ENCODE measurements at regions not wholly inside any gene's neighbourhood (a gene's known extent, or its start where the extent isn't known, plus 50 kb on each side); places are given as distances from the start of the nearest gene placed in this dataset.

DNA sequence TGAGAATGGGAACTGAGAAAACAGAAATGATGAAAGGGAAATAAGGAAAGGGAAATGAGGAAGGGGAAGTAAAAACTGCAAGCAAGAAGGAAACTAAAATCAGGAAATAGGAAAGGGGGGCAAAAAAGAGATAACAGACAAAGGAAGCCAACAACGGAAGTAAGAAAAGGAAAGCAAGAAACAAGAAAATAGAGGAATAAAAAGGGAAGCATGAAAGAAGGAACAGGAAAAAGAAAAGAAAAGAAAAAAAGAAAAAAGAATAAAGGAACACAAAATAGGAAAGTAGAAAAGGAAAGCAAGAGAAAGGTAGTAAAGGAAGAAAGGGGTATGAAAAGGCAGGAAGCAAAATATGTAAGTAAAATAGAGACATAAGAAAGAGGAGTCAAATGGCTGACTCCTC is 241.2 kb upstream of the NCKAP5 start:
- FAIRE-seq (no peak), DNase-seq (no peak)
- Histone ChIP-seq H3K4me3 (ENCODE audit: low read length in 3 of 3) (no peak overlapping the region), H3K9ac (ENCODE audit: low read length in 3 of 3) (no peak overlapping the region), H3K4me1 (ENCODE audit: control insufficient read depth in 2 of 3, insufficient read depth in 2 of 3, low read depth in 1 of 3, low read length in 3 of 3) (no peaks in the 10 kb centered on the region), H3K9me3 (ENCODE audit: control insufficient read depth in 2 of 3, insufficient read depth in 1 of 3, low read length in 3 of 3) (no peaks in the 10 kb centered on the region), H3K36me3 (ENCODE audit: control insufficient read depth in 2 of 3, insufficient read depth in 3 of 3, low read length in 3 of 3) (no peaks in the 10 kb centered on the region), H3K27ac (ENCODE audit: low read depth in 2 of 2, low read length in 2 of 2) (no peak overlapping the region), H3K27me3 (ENCODE audit: control insufficient read depth, insufficient read depth, low read length) (no peaks in the 10 kb centered on the region)
- intact Hi-C loops (cut with DNase I) = no loop called here
- TF ChIP-seq, protein P1, sequence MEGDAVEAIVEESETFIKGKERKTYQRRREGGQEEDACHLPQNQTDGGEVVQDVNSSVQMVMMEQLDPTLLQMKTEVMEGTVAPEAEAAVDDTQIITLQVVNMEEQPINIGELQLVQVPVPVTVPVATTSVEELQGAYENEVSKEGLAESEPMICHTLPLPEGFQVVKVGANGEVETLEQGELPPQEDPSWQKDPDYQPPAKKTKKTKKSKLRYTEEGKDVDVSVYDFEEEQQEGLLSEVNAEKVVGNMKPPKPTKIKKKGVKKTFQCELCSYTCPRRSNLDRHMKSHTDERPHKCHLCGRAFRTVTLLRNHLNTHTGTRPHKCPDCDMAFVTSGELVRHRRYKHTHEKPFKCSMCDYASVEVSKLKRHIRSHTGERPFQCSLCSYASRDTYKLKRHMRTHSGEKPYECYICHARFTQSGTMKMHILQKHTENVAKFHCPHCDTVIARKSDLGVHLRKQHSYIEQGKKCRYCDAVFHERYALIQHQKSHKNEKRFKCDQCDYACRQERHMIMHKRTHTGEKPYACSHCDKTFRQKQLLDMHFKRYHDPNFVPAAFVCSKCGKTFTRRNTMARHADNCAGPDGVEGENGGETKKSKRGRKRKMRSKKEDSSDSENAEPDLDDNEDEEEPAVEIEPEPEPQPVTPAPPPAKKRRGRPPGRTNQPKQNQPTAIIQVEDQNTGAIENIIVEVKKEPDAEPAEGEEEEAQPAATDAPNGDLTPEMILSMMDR (IDR thresholded peaks at IDR 0.05; ENCODE audit: borderline replicate concordance, extremely low read depth, insufficient read depth) = no peak

DNA sequence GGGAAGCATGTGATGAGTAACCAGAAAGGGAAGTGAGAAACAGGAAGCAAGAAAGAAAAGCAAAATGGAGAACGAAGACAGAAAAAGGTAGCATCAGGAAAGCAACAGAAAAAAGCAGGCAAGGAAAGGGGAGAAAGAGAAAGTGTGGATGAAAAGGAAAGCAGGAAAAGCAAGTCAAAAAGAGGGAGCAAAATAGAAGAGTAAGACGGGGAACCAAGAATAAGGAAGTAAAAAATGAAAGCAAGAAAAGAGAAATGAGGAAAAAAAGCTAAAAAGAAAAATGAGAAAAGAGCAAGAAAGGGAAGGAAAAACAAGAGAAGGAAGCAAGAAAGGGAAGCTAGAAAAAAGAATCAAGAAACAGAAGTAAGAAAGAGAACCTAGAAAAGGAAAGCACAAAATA is 242.3 kb upstream of the NCKAP5 start:
- TF ChIP-seq, protein P1 (IDR thresholded peaks at IDR 0.05; ENCODE audit: borderline replicate concordance, extremely low read depth, insufficient read depth) = no peak
- Histone ChIP-seq H3K9ac (ENCODE audit: low read length in 3 of 3) (no peak overlapping the region), H3K4me1 (ENCODE audit: control insufficient read depth in 2 of 3, insufficient read depth in 2 of 3, low read depth in 1 of 3, low read length in 3 of 3) (no peaks in the 10 kb centered on the region), H3K4me3 (ENCODE audit: low read length in 3 of 3) (no peak overlapping the region), H3K9me3 (ENCODE audit: control insufficient read depth in 2 of 3, insufficient read depth in 1 of 3, low read length in 3 of 3) (no peaks in the 10 kb centered on the region), H3K27ac (ENCODE audit: low read depth in 2 of 2, low read length in 2 of 2) (no peak overlapping the region), H3K36me3 (ENCODE audit: control insufficient read depth in 2 of 3, insufficient read depth in 3 of 3, low read length in 3 of 3) (no peaks in the 10 kb centered on the region), H3K27me3 (ENCODE audit: control insufficient read depth, insufficient read depth, low read length) (no peaks in the 10 kb centered on the region)
- no peak for FAIRE-seq
- no peak for DNase-seq
- intact Hi-C loops (cut with DNase I) = no loop called here

DNA sequence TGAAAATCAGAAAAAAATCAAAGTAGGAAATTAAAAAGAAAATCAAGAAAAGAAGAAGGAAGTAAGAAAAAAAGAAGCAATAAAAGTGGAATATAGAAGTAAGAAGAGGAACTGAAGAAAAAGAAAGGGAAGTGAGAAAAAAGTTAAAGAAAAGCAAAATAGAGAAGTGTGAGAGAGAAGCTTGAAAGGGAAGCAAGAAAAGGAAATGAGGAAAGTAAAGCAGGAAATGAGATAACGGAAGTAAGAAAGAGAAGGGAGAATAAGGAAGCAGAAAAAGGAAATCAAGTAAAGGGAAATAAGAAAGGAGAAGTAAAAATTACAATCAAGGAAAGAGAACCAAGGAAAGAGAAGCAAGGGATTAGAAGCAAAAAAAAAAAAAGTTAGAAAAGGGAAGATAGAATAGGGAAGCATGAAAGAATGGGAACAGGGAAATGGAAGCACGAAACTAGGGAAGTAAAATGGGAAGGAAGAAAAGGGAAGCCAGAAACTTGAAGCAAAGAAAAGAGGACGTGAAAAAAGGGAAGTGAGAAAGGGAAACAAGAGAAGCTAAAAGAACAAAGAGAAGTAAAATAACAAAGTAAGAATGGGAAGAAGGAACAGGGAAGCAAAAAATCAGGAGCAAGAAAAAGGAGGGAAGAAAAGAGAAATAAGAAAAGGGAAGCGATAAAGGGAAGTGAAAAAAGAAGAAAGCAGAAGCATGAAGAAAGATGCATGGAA is 243.3 kb upstream of the NCKAP5 start:
- no peak overlapping the region for H3K4me3 ChIP-seq (ENCODE audit: low read length in 3 of 3)
- no peaks in the 10 kb centered on the region for H3K9me3 ChIP-seq (ENCODE audit: control insufficient read depth in 2 of 3, insufficient read depth in 1 of 3, low read length in 3 of 3)
- DNase-seq = no peak

More for the DNA sequence above, 243.3 kb upstream of the NCKAP5 start:
- H3K9ac ChIP-seq (ENCODE audit: low read length in 3 of 3) = no peak overlapping the region
- H3K4me1 ChIP-seq (ENCODE audit: control insufficient read depth in 2 of 3, insufficient read depth in 2 of 3, low read depth in 1 of 3, low read length in 3 of 3) = no peaks in the 10 kb centered on the region
- intact Hi-C loops (cut with DNase I) = no loop called here
- no peak overlapping the region for H3K27ac ChIP-seq (ENCODE audit: low read depth in 2 of 2, low read length in 2 of 2)
- TF ChIP-seq, protein P1 (IDR thresholded peaks at IDR 0.05; ENCODE audit: borderline replicate concordance, extremely low read depth, insufficient read depth) = no peak
- H3K27me3 ChIP-seq (ENCODE audit: control insufficient read depth, insufficient read depth, low read length) = no peaks in the 10 kb centered on the region
- H3K36me3 ChIP-seq (ENCODE audit: control insufficient read depth in 2 of 3, insufficient read depth in 3 of 3, low read length in 3 of 3) = no peaks in the 10 kb centered on the region
- FAIRE-seq = no peak
